ENCODE measurements at regions not wholly inside any gene's neighbourhood (a gene's known extent, or its start where the extent isn't known, plus 50 kb on each side); places are given as distances from the start of the nearest gene placed in this dataset.
"Not testable (repeated sequence)": the region's sequence is repeated elsewhere in the genome, so short reads cannot be mapped to it uniquely, and the experiment has no call there.

- no peak for DNase-seq
- H3K36me3 ChIP-seq (replicated peaks), result no peaks in the 10 kb centered on the region
- no peak overlapping the region for H3K4me3 ChIP-seq (ENCODE audit: low read depth, low read length)
- H3K27me3 ChIP-seq (replicated peaks), result no peaks in the 10 kb centered on the region
- no peak overlapping the region for H3K27ac ChIP-seq
- TF ChIP-seq, protein P1, sequence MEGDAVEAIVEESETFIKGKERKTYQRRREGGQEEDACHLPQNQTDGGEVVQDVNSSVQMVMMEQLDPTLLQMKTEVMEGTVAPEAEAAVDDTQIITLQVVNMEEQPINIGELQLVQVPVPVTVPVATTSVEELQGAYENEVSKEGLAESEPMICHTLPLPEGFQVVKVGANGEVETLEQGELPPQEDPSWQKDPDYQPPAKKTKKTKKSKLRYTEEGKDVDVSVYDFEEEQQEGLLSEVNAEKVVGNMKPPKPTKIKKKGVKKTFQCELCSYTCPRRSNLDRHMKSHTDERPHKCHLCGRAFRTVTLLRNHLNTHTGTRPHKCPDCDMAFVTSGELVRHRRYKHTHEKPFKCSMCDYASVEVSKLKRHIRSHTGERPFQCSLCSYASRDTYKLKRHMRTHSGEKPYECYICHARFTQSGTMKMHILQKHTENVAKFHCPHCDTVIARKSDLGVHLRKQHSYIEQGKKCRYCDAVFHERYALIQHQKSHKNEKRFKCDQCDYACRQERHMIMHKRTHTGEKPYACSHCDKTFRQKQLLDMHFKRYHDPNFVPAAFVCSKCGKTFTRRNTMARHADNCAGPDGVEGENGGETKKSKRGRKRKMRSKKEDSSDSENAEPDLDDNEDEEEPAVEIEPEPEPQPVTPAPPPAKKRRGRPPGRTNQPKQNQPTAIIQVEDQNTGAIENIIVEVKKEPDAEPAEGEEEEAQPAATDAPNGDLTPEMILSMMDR (IDR thresholded peaks at IDR 0.05; ENCODE audit: low read depth, low read length, missing control alignments), result no peak
- in situ Hi-C loops (cut with HindIII; ENCODE audit: low pct_ligation_motif_present, low sequenced_read_pairs), result no loop called here
These were observed 65.7 kb upstream of the PPM1B start for GRCh38 chr2:44102790-44103562.

- no peaks in the 10 kb centered on the region for H3K27me3 ChIP-seq (replicated peaks)
- DNase-seq, result no peak
- H3K36me3 ChIP-seq (replicated peaks), result no peaks in the 10 kb centered on the region
- no peak overlapping the region for H3K27ac ChIP-seq
- no peak overlapping the region for H3K4me3 ChIP-seq (ENCODE audit: low read depth, low read length)
- TF ChIP-seq, protein P1 (IDR thresholded peaks at IDR 0.05; ENCODE audit: low read depth, low read length, missing control alignments), result no peak
- in situ Hi-C loops (cut with HindIII; ENCODE audit: low pct_ligation_motif_present, low sequenced_read_pairs), result no loop called here
These were observed 65.0 kb upstream of the PPM1B start for GRCh38 chr2:44103639-44104038.

DNA sequence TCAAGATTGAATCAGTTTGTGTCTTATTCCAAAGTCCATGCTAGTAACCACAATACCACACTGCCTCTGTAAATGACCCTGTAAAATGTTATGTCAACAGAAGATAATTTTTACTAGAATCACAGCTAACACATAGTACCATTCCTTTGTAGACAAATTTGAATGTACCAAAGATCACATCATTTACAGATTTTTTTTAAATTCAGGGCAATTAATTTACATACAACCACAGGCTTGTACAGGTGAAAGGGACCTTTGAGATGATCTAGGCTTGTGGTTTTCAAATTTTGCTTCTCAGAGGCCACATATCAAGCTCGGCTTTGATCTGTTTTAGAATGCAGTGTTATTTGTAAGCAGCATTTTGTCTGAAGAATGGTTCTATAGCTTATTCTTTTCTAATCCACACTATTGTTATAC, 63.8 kb upstream of the PPM1B start:
- H3K27ac ChIP-seq, result no peak overlapping the region
- TF ChIP-seq, protein P1 (IDR thresholded peaks at IDR 0.05; ENCODE audit: low read depth, low read length, missing control alignments), result no peak
- H3K27me3 ChIP-seq (replicated peaks), result no peaks in the 10 kb centered on the region
- H3K36me3 ChIP-seq (replicated peaks), result no peaks in the 10 kb centered on the region
- DNase-seq, result no peak
- no peak overlapping the region for H3K4me3 ChIP-seq (ENCODE audit: low read depth, low read length)
- in situ Hi-C loops (cut with HindIII; ENCODE audit: low pct_ligation_motif_present, low sequenced_read_pairs), result no loop called here

- DNase-seq; H3K27ac ChIP-seq; in situ Hi-C loops (cut with HindIII; ENCODE audit: low pct_ligation_motif_present, low sequenced_read_pairs); H3K4me3 ChIP-seq (ENCODE audit: low read depth, low read length); H3K36me3 ChIP-seq (replicated peaks); H3K27me3 ChIP-seq (replicated peaks): not testable (repeated sequence)
These were observed 62.2 kb upstream of the PPM1B start for GRCh38 chr2:44106509-44106908.

GRCh38 chr2:44107086-44107740, 61.5 kb upstream of the PPM1B start:
- TF ChIP-seq, protein P1 (IDR thresholded peaks at IDR 0.05; ENCODE audit: low read depth, low read length, missing control alignments), result no peak
- in situ Hi-C loops (cut with HindIII; ENCODE audit: low pct_ligation_motif_present, low sequenced_read_pairs), result no loop called here
- DNase-seq, result no peak
- H3K27me3 ChIP-seq (replicated peaks), result no peaks in the 10 kb centered on the region
- H3K4me3 ChIP-seq (ENCODE audit: low read depth, low read length), result no peak overlapping the region
- no peak overlapping the region for H3K27ac ChIP-seq
- H3K36me3 ChIP-seq (replicated peaks), result no peaks in the 10 kb centered on the region

DNA sequence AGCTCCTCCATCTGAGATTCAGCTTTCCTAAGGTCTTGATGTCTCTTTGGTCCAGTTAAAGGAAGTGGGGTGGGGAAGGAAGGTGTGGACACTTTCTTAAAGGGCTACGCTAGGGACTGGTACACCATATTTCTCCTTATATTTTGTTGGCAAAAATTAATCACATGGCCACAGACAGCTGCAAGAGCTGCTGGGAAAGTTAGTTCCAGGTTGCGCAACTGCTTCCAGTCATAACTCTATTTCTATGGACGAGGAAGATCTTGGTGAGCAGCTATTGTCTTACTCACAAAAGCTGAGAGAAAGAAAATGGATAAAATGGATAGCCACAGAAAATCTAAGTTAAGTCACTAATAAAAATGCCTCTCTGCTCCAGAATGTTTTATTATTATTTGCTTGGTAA, 60.7 kb upstream of the PPM1B start:
- no peak overlapping the region for H3K27ac ChIP-seq
- TF ChIP-seq, protein P1 (IDR thresholded peaks at IDR 0.05; ENCODE audit: low read depth, low read length, missing control alignments), result no peak
- no peak overlapping the region for H3K4me3 ChIP-seq (ENCODE audit: low read depth, low read length)
- DNase-seq, result no peak
- no peaks in the 10 kb centered on the region for H3K27me3 ChIP-seq (replicated peaks)
- in situ Hi-C loops (cut with HindIII; ENCODE audit: low pct_ligation_motif_present, low sequenced_read_pairs), result no loop called here
- no peaks in the 10 kb centered on the region for H3K36me3 ChIP-seq (replicated peaks)
